Liver (tissue), 8 donors: ENCODE measurements at regions not wholly inside any gene's neighbourhood (a gene's known extent, or its start where the extent isn't known, plus 50 kb on each side); places are given as distances from the start of the nearest gene placed in this dataset.

Experiments
- DNase-seq: peaks from one replicate; pipeline ENCODE4 v3.0.0-alpha.2; 2017; ENCODE audit warnings: low spot score
- H3K27ac ChIP-seq, 2 donors: one replicate each; pipeline ENCODE4 v1.7.0; 2013; ENCODE audit warnings: inconsistent platforms in 2 of 2, low read length in 2 of 2, control low read depth in 1 of 2, low read depth in 1 of 2, mild to moderate bottlenecking in 1 of 2
- H3K27me3 ChIP-seq, 4 donors: one replicate each; pipeline versions ENCODE4 v1.6.1 to v1.7.0; 2013; ENCODE audit warnings: low read length in 3 of 4, inconsistent platforms in 1 of 4, mild to moderate bottlenecking in 1 of 4, moderate library complexity in 1 of 4; ENCODE audit not compliant: control insufficient read depth in 4 of 4, insufficient read depth in 4 of 4
- H3K36me3 ChIP-seq, 4 donors: one replicate each; pipeline versions ENCODE4 v1.6.1 to v1.7.0; 2013; ENCODE audit warnings: low read length in 3 of 4, mild to moderate bottlenecking in 3 of 4, low read depth in 1 of 4, moderate library complexity in 1 of 4; ENCODE audit not compliant: control insufficient read depth in 4 of 4, insufficient read depth in 3 of 4
- H3K4me1 ChIP-seq, 4 donors: one replicate each; pipeline versions ENCODE4 v1.6.1 to v1.7.0; 2013; ENCODE audit warnings: low read length in 3 of 4, mild to moderate bottlenecking in 3 of 4, moderate library complexity in 1 of 4; ENCODE audit not compliant: control insufficient read depth in 4 of 4, insufficient read depth in 4 of 4
- H3K4me3 ChIP-seq, 3 donors: one replicate each; pipeline versions ENCODE4 v1.6.1 to v1.7.0; 2013; ENCODE audit warnings: low read length in 3 of 3, control low read depth in 1 of 3, low read depth in 1 of 3, mild to moderate bottlenecking in 1 of 3
- H3K9ac ChIP-seq, 2 donors: one replicate each; pipeline ENCODE4 v1.7.0; 2013; ENCODE audit warnings: low read length in 2 of 2, mild to moderate bottlenecking in 2 of 2, moderate library complexity in 2 of 2, control low read depth in 1 of 2, low read depth in 1 of 2
- H3K9me3 ChIP-seq, 4 donors: one replicate each; pipeline versions ENCODE4 v1.6.1 to v1.7.0; 2013; ENCODE audit warnings: low read length in 3 of 4; ENCODE audit not compliant: control insufficient read depth in 4 of 4
- EGR1 ChIP-seq, 2 donors: IDR thresholded peaks; 2 replicates each; pipeline ENCODE4 v1.6.1; 2016 to 2018; ENCODE audit warnings: antibody characterized with exemption in 2 of 2, low read depth in 2 of 2
- FOXA1 ChIP-seq: IDR thresholded peaks from 2 replicates; pipeline ENCODE4 v1.6.1; 2016; ENCODE audit warnings: antibody characterized with exemption
- GABPA ChIP-seq, 2 donors: IDR thresholded peaks in 1 of 2; conservative IDR thresholded peaks in 1 of 2; 2 replicates each; pipeline ENCODE4 v1.6.1; 2016; ENCODE audit warnings: antibody characterized with exemption in 2 of 2, mild to moderate bottlenecking in 1 of 2, moderate library complexity in 1 of 2
- HNF4A ChIP-seq, 2 donors: conservative IDR thresholded peaks; 2 replicates each; pipeline ENCODE4 v1.6.1; 2016; ENCODE audit warnings: antibody characterized with exemption in 2 of 2, mild to moderate bottlenecking in 2 of 2
- JUND ChIP-seq, 2 donors: IDR thresholded peaks; 2 replicates each; pipeline ENCODE4 v1.6.1; 2016; ENCODE audit warnings: antibody characterized with exemption in 2 of 2
- RAD21 ChIP-seq, 2 donors: IDR thresholded peaks; 2 replicates each; pipeline ENCODE4 v1.6.1; 2016; ENCODE audit warnings: antibody characterized with exemption in 2 of 2, mild to moderate bottlenecking in 2 of 2
- TAF1 ChIP-seq: conservative IDR thresholded peaks from 2 replicates; pipeline ENCODE4 v1.6.1; 2016; ENCODE audit warnings: antibody characterized with exemption, mild to moderate bottlenecking
- YY1 ChIP-seq: IDR thresholded peaks from 2 replicates; pipeline ENCODE4 v1.6.1; 2016; ENCODE audit warnings: antibody characterized with exemption, mild to moderate bottlenecking
- WGBS: extraction: QIAGEN DNeasy Blood & Tissue Kit; methylation state at CpG from one replicate; pipeline ENCODE4 v1.1.7; 2013; 5-methylcytosine and 5-hydroxymethylcytosine counted together
- TF ChIP-seq, protein P1 (sequence below): fragments of 150-350 bp; IDR thresholded peaks from 2 replicates; pipeline ENCODE4 v1.5.1; 2017; ENCODE audit warnings: improper control_type of control experiment, low read depth, low read length; ENCODE audit not compliant: missing input control
- TF ChIP-seq, protein P2 (sequence below): IDR thresholded peaks from 2 replicates; pipeline ENCODE4 v1.6.1; 2016; ENCODE audit warnings: antibody characterized with exemption
- TF ChIP-seq, protein P3 (sequence below): IDR thresholded peaks from 2 replicates; pipeline ENCODE4 v1.6.1; 2016; ENCODE audit warnings: antibody characterized with exemption
- donor health status: healthy.
- donor health status: healthy.
- donor health status: healthy.
- donor health status: healthy.
- donor health status: healthy.

DNA sequence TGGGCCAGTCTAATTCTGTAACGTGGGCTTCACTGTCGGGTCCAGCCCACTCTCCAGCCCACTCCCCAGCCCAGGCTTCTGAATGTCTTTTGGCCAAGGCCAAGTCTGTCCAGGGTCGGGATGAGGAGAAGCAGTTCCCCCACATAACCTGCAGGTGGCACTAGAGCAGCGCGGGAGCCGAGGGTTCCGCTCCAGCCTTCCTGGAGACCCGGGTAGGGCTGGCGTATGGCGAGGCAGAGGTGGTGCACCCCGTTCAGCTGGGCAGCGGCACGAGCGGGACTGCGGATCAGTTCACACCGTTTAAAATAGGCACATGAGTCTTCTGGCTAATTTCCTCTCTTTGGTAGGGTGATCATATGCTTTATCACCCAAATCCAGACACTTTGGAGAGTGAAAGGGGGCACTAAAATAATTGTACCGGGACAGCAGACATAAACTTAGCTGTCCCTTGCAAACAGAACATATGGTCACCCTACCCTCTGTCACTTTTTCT is 185.9 kb downstream of the MSX2 start:
- TF ChIP-seq GABPA (IDR thresholded peaks at IDR 0.05 in 1 of 2, conservative IDR thresholded peaks at IDR 0.05 in 1 of 2) (no peak), RAD21 (IDR thresholded peaks at IDR 0.05) (peak; percentile 81 to 90)
- TF ChIP-seq, protein P1, sequence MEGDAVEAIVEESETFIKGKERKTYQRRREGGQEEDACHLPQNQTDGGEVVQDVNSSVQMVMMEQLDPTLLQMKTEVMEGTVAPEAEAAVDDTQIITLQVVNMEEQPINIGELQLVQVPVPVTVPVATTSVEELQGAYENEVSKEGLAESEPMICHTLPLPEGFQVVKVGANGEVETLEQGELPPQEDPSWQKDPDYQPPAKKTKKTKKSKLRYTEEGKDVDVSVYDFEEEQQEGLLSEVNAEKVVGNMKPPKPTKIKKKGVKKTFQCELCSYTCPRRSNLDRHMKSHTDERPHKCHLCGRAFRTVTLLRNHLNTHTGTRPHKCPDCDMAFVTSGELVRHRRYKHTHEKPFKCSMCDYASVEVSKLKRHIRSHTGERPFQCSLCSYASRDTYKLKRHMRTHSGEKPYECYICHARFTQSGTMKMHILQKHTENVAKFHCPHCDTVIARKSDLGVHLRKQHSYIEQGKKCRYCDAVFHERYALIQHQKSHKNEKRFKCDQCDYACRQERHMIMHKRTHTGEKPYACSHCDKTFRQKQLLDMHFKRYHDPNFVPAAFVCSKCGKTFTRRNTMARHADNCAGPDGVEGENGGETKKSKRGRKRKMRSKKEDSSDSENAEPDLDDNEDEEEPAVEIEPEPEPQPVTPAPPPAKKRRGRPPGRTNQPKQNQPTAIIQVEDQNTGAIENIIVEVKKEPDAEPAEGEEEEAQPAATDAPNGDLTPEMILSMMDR, result peak; percentile 88
- no peaks in the 10 kb centered on the region for H3K27me3 ChIP-seq
- no peak overlapping the region for H3K4me3 ChIP-seq
- no peak overlapping the region for H3K27ac ChIP-seq
- H3K9ac ChIP-seq, result no peak overlapping the region
- H3K4me1 ChIP-seq, result peaks cover 0 to 4% (median 3%) of the 10 kb centered on the region in 4 donors
- DNase-seq, result peak; percentile 68
- no peaks in the 10 kb centered on the region for H3K36me3 ChIP-seq
- 4% methylated on average over 17 of the region's 17 CpGs for WGBS
- H3K9me3 ChIP-seq, result no peaks in the 10 kb centered on the region

DNA sequence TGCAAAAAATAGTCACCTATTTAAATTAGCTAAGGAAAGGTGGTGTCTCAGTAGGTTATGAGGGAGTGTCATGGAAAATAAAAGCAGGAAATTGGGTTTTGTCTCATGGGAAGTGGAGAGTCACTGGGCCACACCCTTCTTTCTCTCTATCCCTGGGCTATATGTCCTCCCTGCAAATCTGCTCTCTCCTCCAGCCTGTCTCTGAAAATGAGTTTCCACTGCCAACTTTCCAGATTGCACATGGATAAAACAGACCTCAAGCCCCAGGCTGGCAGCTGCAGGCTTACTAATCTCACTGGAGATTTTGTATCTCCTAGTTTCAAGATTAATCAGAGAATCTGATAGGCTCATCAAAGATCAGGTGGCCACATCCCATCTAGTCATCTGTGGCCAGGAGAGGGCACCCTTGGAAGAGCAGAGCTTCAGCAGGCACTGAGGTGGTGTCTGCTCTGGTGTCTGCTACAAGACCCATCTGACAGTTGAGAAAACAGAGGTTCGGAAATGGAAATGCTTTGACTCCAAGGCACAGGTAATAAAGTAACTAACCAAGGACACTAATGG is 178.9 kb downstream of the MSX2 start:
- H3K27me3 ChIP-seq, result peaks cover 0 to 6% (median 0%) of the 10 kb centered on the region in 4 donors
- no peak overlapping the region for H3K27ac ChIP-seq
- no peak for TF ChIP-seq RAD21 (IDR thresholded peaks at IDR 0.05)
- TF ChIP-seq JUND (IDR thresholded peaks at IDR 0.05), result no peak
- TF ChIP-seq, protein P2, sequence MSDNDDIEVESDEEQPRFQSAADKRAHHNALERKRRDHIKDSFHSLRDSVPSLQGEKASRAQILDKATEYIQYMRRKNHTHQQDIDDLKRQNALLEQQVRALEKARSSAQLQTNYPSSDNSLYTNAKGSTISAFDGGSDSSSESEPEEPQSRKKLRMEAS, result no peak
- TF ChIP-seq, protein P3, sequence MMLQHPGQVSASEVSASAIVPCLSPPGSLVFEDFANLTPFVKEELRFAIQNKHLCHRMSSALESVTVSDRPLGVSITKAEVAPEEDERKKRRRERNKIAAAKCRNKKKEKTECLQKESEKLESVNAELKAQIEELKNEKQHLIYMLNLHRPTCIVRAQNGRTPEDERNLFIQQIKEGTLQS, result no peak
- TF ChIP-seq FOXA1, result no peak
- TF ChIP-seq, protein P1, result no peak
- H3K36me3 ChIP-seq, result no peaks in the 10 kb centered on the region
- WGBS, result 92% methylated on average over 1 of the region's 1 CpG
- H3K9me3 ChIP-seq, result no peaks in the 10 kb centered on the region
- no peaks in the 10 kb centered on the region for H3K4me1 ChIP-seq
- DNase-seq, result no peak
- no peak overlapping the region for H3K4me3 ChIP-seq
- no peak overlapping the region for H3K9ac ChIP-seq

DNA sequence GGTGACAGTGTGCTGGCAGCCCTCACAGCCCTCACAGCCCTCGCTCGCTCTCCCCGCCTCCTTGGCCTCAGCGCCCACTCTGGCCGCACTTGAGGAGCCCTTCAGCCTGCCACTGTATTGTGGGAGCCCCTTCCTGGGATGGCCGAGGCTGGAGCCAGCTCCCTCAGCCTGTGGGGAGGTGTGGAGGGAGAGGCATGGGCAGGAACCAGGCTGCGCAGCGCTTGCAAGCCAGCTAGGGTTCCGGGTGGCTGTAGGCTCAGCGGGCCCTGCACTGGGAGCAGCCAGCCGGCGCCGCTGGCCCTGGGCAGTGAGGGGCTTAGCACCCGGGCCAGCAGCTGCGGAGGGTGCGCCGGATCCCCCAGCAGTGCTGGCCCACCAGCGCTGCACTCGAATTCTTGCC is 177.0 kb downstream of the MSX2 start:
- DNase-seq, result no peak
- H3K4me3 ChIP-seq, result no peak overlapping the region
- no peaks in the 10 kb centered on the region for H3K36me3 ChIP-seq
- no peaks in the 10 kb centered on the region for H3K9me3 ChIP-seq
- peaks cover 0 to 6% (median 0%) of the 10 kb centered on the region in 4 donors for H3K27me3 ChIP-seq
- no peaks in the 10 kb centered on the region for H3K4me1 ChIP-seq
- H3K9ac ChIP-seq, result no peak overlapping the region
- no peak overlapping the region for H3K27ac ChIP-seq
- 90% methylated on average over 19 of the region's 19 CpGs for WGBS
- TF ChIP-seq EGR1 (IDR thresholded peaks at IDR 0.05; ENCODE audit: low read depth in 2 of 2) (no peak), GABPA (IDR thresholded peaks at IDR 0.05 in 1 of 2, conservative IDR thresholded peaks at IDR 0.05 in 1 of 2) (no peak), YY1 (no peak), HNF4A (conservative IDR thresholded peaks at IDR 0.05) (no peak), JUND (IDR thresholded peaks at IDR 0.05) (no peak), TAF1 (no peak), RAD21 (IDR thresholded peaks at IDR 0.05) (no peak)
- TF ChIP-seq, protein P3, result no peak
